ENCODE measurements at regions not wholly inside any gene's neighbourhood (a gene's known extent, or its start where the extent isn't known, plus 50 kb on each side); places are given as distances from the start of the nearest gene placed in this dataset.
"Not testable (repeated sequence)": the region's sequence is repeated elsewhere in the genome, so short reads cannot be mapped to it uniquely, and the experiment has no call there.

DNA sequence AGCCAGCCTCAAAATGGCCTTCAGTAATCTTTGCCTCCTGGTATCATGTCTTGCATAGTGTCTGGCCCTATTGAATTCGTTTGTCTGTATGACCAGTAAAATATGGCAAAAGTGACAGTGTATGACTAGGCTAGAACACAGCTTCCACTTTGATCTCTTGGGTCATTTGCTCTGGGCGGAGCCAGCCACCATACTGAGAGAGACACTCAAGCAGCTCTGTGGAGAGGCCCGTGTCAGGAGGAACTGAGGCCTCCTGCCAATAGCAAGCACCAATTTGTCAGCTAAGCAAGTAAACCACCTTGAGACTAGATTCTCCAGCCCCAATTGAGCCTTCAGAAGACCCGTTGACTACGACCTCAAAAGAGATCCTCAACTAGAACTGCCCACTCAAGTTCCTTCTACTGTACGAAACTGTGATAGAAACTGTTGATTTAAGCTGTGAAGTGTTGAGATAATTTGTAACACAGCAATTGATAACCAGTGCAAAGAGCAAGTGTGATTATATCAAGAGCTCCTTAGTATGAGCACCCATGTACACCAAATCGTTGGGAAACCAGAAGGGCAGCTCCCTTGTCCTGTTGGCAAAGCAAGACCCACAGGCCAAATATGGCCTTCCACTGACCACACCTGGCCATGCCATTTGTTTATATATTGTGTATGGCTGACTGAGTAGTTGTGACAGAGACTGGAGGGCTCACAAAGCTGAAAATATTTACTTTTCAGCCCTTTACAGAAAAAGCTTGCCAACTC is 52.7 kb upstream of the SERBP1 start:
- DNase-seq (ENCODE audit: low read depth), result no peak

GRCh38 chr1:67484492-67484891 is 54.3 kb upstream of the SERBP1 start:
- no peak for DNase-seq (ENCODE audit: low read depth)

GRCh38 chr1:67485046-67485811 is 55.0 kb upstream of the SERBP1 start:
- no peak for DNase-seq (ENCODE audit: low read depth)

- peak; percentile 56 for DNase-seq (ENCODE audit: low read depth)
Observed at GRCh38 chr1:67489643-67490042, 59.4 kb upstream of the SERBP1 start.

GRCh38 chr1:67491280-67491679 is 61.1 kb upstream of the SERBP1 start:
- DNase-seq (ENCODE audit: low read depth), result no peak

- no peak for DNase-seq (ENCODE audit: low read depth)
Observed at GRCh38 chr1:67493148-67493547, 62.9 kb upstream of the SERBP1 start.

DNA sequence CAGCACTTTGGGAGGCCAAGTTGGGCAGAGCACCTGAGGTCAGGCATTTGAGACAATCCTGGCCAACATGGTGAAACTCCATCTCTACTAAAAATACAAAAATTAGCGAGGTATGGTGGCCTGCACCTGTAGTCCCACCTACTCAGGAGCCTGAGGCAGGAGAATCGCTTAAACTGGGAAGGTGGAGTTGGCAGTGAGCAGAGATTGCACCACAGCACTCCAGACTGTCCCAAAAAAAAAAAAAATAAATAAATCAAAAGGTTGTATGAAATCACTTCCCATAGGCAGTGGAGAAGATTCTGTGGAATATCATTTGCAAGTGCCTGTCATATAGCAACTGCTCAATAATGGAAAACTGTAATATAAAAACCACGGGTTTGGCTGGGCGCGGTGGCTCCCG is 65.1 kb upstream of the SERBP1 start:
- DNase-seq (ENCODE audit: low read depth), result no peak

- no peak for DNase-seq (ENCODE audit: low read depth)
Observed at GRCh38 chr1:67496329-67496728, 66.1 kb upstream of the SERBP1 start.

DNA sequence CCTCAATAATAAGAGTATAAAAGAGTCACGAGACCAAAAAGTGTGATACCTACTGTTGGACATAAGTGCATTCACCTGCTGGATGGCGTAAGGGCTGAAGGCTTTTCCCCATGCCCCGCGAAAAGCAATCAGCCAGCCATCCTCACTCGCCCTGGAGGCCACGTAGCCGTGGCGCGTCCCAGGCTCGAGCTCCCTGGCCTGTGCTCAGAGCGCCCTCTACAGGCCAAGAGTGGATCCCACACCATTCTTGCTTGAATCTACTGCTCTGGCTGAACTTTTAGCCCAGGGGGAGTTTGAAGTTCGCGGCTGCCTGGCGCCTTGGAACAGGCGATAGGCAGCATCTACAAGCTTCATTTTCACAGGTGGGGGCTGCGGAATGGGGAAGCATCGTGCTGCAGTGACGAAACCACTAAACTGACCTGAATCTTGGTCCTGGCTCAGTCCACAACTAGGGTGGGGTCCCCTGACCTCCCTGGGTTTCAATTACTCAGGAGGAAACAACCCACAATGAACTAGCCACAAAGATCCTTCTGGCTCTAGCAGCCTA is 70.3 kb upstream of the SERBP1 start:
- peak; percentile 85 for DNase-seq (ENCODE audit: low read depth)

GRCh38 chr1:67503974-67504373 is 73.8 kb upstream of the SERBP1 start:
- DNase-seq (ENCODE audit: low read depth), result no peak

- DNase-seq (ENCODE audit: low read depth), result not testable (repeated sequence)
Observed at GRCh38 chr1:67513392-67514294, 83.4 kb upstream of the SERBP1 start.

DNA sequence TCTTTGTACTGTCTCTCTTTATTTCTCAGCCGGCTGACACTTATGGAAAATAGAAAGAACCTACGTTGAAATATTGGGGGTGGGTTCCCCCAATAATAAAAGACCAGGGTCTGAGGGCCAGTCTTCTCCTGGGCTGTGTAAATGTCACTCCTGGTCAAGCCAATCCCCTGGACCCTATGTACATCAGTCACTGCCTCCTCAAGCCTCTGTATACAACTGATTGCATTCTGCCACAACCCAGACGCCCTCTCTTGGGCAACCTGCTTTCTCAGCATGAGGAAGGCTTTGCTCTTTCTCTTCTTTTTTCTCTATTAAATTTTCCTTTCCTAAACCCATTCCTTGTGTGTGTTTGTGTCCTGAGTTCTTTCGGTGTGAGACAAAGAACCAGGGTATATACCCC is 84.1 kb upstream of the SERBP1 start:
- no peak for DNase-seq (ENCODE audit: low read depth)

GRCh38 chr1:67514786-67515185 is 84.6 kb upstream of the SERBP1 start:
- no peak for DNase-seq (ENCODE audit: low read depth)

DNA sequence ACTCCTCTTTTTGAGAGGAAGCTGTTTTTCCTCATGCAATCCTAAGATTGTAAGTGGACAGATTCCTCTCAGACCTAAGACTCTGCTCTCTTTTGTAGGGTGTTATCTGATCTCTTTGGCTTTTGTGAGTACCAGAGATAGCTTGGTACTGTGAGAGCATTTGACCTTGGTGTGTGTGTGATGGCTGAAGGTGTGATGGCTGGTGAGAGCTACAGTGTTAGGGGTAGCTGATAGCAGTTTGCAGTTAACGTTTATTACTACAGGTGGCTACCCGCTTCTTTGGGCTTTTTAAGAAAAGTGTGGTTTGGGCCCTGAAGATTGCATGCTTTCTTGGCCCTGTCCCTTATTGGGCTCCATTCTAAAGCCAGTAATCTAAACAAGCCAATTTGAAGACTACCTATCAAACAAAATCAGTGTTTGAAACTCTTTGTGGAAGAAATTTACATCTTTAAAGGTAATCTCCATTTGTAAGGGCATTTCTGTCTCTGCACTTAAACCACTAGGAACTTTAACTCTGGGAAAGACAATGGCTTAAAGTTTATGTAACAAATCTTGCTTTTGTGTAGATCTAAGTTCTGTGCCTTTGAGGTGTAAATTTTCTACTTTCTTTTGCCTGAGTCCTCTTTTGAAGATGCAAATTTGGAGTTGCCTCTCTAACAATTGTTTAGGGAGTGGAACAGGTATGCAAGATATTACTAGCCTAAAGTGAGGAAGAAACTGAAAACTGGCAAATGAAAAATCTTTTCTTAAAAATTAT is 85.3 kb upstream of the SERBP1 start:
- DNase-seq (ENCODE audit: low read depth), result no peak

DNA sequence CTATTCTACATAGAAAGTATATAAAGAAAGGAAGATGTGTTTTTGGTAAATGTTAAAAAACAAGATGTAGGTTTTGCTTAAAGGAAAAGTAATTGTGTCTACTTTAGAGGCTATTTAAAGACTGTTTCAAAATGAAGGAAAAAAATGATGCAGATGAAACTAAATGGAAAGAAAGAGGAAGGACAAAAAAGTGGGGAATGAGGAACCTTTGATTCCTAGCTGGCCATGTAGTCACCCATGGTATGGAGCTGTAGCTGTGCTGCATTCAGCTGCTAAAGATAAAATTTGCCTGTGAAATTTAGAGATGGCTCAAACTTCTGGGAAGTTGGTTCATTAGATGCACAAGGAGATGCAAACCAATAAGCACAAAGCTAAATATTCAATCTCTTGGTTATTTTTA is 86.8 kb upstream of the SERBP1 start:
- no peak for DNase-seq (ENCODE audit: low read depth)

- DNase-seq (ENCODE audit: low read depth), result peak; percentile 45
Observed at GRCh38 chr1:67522001-67522441, 91.8 kb upstream of the SERBP1 start.

GRCh38 chr1:67522793-67523192 is 92.6 kb upstream of the SERBP1 start:
- no peak for DNase-seq (ENCODE audit: low read depth)

GRCh38 chr1:67524143-67525052 is 94.2 kb upstream of the SERBP1 start:
- peak; percentile 42 for DNase-seq (ENCODE audit: low read depth)

DNA sequence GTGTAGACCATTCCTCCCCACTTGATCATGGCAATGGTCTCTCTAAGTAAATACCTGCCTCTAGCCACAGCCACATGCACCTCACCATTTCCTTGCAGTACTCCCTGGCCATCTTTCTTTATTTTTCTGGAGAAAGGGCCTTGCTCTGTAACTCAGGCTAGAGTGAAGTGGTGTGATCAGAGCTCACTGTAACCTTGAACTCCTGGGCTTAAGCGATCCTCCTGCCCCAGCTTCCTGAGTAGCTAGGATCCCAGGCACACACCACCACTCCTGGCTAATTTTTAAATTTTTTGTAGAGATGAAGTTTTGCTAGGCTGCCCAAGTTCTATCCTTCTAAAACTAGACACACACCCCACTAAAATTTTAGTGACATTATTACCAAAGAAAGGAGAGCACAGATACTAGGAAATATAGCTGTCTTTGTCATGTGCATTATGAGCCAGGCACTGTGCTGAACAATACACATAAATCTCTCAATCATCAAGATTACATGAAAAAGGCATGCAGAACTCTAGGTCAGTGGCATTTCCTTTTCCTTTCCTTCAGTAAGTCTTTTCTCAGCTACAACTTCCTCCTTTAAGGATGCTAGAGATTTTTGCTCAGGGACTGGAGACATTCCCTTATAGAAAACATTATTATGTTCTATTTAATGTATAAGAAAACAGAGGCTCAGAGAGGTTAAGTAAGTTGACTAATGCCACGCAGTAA is 95.0 kb upstream of the SERBP1 start:
- no peak for DNase-seq (ENCODE audit: low read depth)
